IPS DF 4.7 (cell line): ENCODE measurements at regions not wholly inside any gene's neighbourhood (a gene's known extent, or its start where the extent isn't known, plus 50 kb on each side); places are given as distances from the start of the nearest gene placed in this dataset.
"Not testable (repeated sequence)": the region's sequence is repeated elsewhere in the genome, so short reads cannot be mapped to it uniquely, and the experiment has no call there.

Experiments used
- DNase-seq: peaks from one replicate; pipeline ENCODE4 v3.0.0-alpha.2; 2013; ENCODE audit warnings: low spot score; ENCODE audit errors: extremely low read depth

- no peak for DNase-seq
Observed at GRCh38 chr11:79546351-79546750, 105.5 kb upstream of the TENM4 start.

- DNase-seq = no peak
Observed at GRCh38 chr11:79544361-79544760, 103.5 kb upstream of the TENM4 start.

- no peak for DNase-seq
Observed at GRCh38 chr11:79543101-79543500, 102.3 kb upstream of the TENM4 start.

- DNase-seq = no peak
Observed at GRCh38 chr11:79541466-79541865, 100.6 kb upstream of the TENM4 start.

GRCh38 chr11:79538775-79539174, 97.9 kb upstream of the TENM4 start:
- no peak for DNase-seq

GRCh38 chr11:79536155-79536917, 95.5 kb upstream of the TENM4 start:
- DNase-seq = no peak

GRCh38 chr11:79535606-79536005, 94.8 kb upstream of the TENM4 start:
- no peak for DNase-seq

- DNase-seq = no peak
Observed at GRCh38 chr11:79525257-79525656, 84.4 kb upstream of the TENM4 start.

GRCh38 chr11:79522626-79523025, 81.8 kb upstream of the TENM4 start:
- DNase-seq = no peak

- no peak for DNase-seq
Observed at GRCh38 chr11:79520086-79520485, 79.3 kb upstream of the TENM4 start.

GRCh38 chr11:79515781-79516180, 75.0 kb upstream of the TENM4 start:
- no peak for DNase-seq

- DNase-seq = no peak
Observed at GRCh38 chr11:79514695-79515094, 73.9 kb upstream of the TENM4 start.

GRCh38 chr11:79514290-79514689, 73.5 kb upstream of the TENM4 start:
- no peak for DNase-seq

- no peak for DNase-seq
Observed at GRCh38 chr11:79512706-79513469, 72.1 kb upstream of the TENM4 start.

GRCh38 chr11:79510960-79511359, 70.1 kb upstream of the TENM4 start:
- no peak for DNase-seq

- DNase-seq = no peak
Observed at GRCh38 chr11:79508461-79508860, 67.6 kb upstream of the TENM4 start.

- DNase-seq = no peak
Observed at GRCh38 chr11:79507706-79508105, 66.9 kb upstream of the TENM4 start.

GRCh38 chr11:79506734-79507344, 66.0 kb upstream of the TENM4 start:
- DNase-seq = no peak

- no peak for DNase-seq
Observed at GRCh38 chr11:79506124-79506523, 65.3 kb upstream of the TENM4 start.

- no peak for DNase-seq
Observed at GRCh38 chr11:79503028-79503427, 62.2 kb upstream of the TENM4 start.

GRCh38 chr11:79501707-79502106, 60.9 kb upstream of the TENM4 start:
- DNase-seq = no peak

GRCh38 chr11:79499929-79500328, 59.1 kb upstream of the TENM4 start:
- not testable (repeated sequence) for DNase-seq
